HFFc6 (cell line): ENCODE measurements at regions not wholly inside any gene's neighbourhood (a gene's known extent, or its start where the extent isn't known, plus 50 kb on each side); places are given as distances from the start of the nearest gene placed in this dataset.

Experiments
- DNase-seq: peaks from one replicate; pipeline ENCODE4 v3.0.0-alpha.2; 2018
- H3K27ac Mint-ChIP-seq: 2 replicates; pipeline ENCODE4 v1.8.0; 2020; ENCODE audit warnings: mild to moderate bottlenecking, mixed read lengths
- H3K27me3 Mint-ChIP-seq: 2 replicates; pipeline ENCODE4 v1.8.0; 2021; ENCODE audit warnings: mild to moderate bottlenecking, moderate library complexity, mixed read lengths; ENCODE audit not compliant: insufficient read depth
- H3K36me3 Mint-ChIP-seq: 2 replicates; pipeline ENCODE4 v1.8.0; 2021; ENCODE audit warnings: low read depth, mixed read lengths
- H3K4me1 Mint-ChIP-seq: 2 replicates; pipeline ENCODE4 v1.8.0; 2020; ENCODE audit warnings: low read depth, mixed read lengths
- H3K4me3 Mint-ChIP-seq: 2 replicates; pipeline ENCODE4 v1.8.0; 2020; ENCODE audit warnings: mild to moderate bottlenecking, moderate library complexity, mixed read lengths
- H3K9me3 Mint-ChIP-seq: 2 replicates; pipeline ENCODE4 v1.8.0; 2020; ENCODE audit warnings: mild to moderate bottlenecking, mixed read lengths
- CTCF ChIP-seq: fragments of 200-600 bp; sonication (generic); IDR thresholded peaks from 2 replicates; pipeline ENCODE4 v1.5.0; 2021; ENCODE audit warnings: antibody characterized with exemption, mild to moderate bottlenecking

- Mint-ChIP-seq H3K27ac (no peak overlapping the region), H3K36me3 (no peaks in the 10 kb centered on the region), H3K9me3 (no peaks in the 10 kb centered on the region; the same call in 1 of the 2 replicates), H3K4me3 (no peak overlapping the region), H3K27me3 (peaks cover 2% of the 10 kb centered on the region), H3K4me1 (peaks cover 10% of the 10 kb centered on the region; the same call in 1 of the 2 replicates)
- TF ChIP-seq CTCF = no peak
- no peak for DNase-seq
Observed at GRCh38 chr10:124315591-124316270, 103.0 kb downstream of the OAT start.

GRCh38 chr10:124313374-124313773 is 105.3 kb downstream of the OAT start:
- no peaks in the 10 kb centered on the region for H3K36me3 Mint-ChIP-seq
- H3K27me3 Mint-ChIP-seq = peaks cover 2% of the 10 kb centered on the region
- H3K27ac Mint-ChIP-seq = no peak overlapping the region
- no peaks in the 10 kb centered on the region for H3K4me1 Mint-ChIP-seq
- DNase-seq = no peak
- no peak overlapping the region for H3K4me3 Mint-ChIP-seq
- H3K9me3 Mint-ChIP-seq = no peaks in the 10 kb centered on the region; the same call in 1 of the 2 replicates
- TF ChIP-seq CTCF = no peak

GRCh38 chr10:124308811-124309210 is 109.9 kb downstream of the OAT start:
- Mint-ChIP-seq H3K27me3 (peaks cover 6% of the 10 kb centered on the region), H3K4me3 (no peak overlapping the region), H3K27ac (no peak overlapping the region), H3K9me3 (no peaks in the 10 kb centered on the region; the same call in 1 of the 2 replicates), H3K4me1 (no peaks in the 10 kb centered on the region; the same call in 1 of the 2 replicates), H3K36me3 (no peaks in the 10 kb centered on the region)
- no peak for DNase-seq
- no peak for TF ChIP-seq CTCF

GRCh38 chr10:124308056-124308645 is 110.6 kb downstream of the OAT start:
- Mint-ChIP-seq H3K4me3 (no peak overlapping the region), H3K9me3 (no peaks in the 10 kb centered on the region; the same call in 1 of the 2 replicates), H3K36me3 (no peaks in the 10 kb centered on the region), H3K4me1 (no peaks in the 10 kb centered on the region; the same call in 1 of the 2 replicates), H3K27me3 (peaks cover 6% of the 10 kb centered on the region), H3K27ac (no peak overlapping the region)
- TF ChIP-seq CTCF = no peak
- no peak for DNase-seq

GRCh38 chr10:124307591-124307990 is 111.1 kb downstream of the OAT start:
- Mint-ChIP-seq H3K4me1 (no peaks in the 10 kb centered on the region; the same call in 1 of the 2 replicates), H3K27ac (no peak overlapping the region), H3K4me3 (no peak overlapping the region), H3K9me3 (no peaks in the 10 kb centered on the region; the same call in 1 of the 2 replicates), H3K27me3 (peaks cover 5% of the 10 kb centered on the region), H3K36me3 (no peaks in the 10 kb centered on the region)
- DNase-seq = no peak
- TF ChIP-seq CTCF = no peak
